SK-N-SH treated with all-trans-retinoic acid at 6 μM for 48 hours (cell line): ENCODE measurements at regions not wholly inside any gene's neighbourhood (a gene's known extent, or its start where the extent isn't known, plus 50 kb on each side); places are given as distances from the start of the nearest gene placed in this dataset.

ENCODE experiments used
- ATAC-seq: fragments of 200-7000 bp; cut with Tn5 transposase; 3 replicates; pipeline ENCODE4 v1.9.1; 2020; ENCODE audit warnings: mild to moderate bottlenecking, moderate library complexity
- ARNTL ChIP-seq: fragments of 450-650 bp; formaldehyde crosslinking; IDR thresholded peaks from 2 replicates; pipeline ENCODE4 v1.5.0; 2020; ENCODE audit warnings: low read depth, mild to moderate bottlenecking, moderate library complexity, borderline replicate concordance
- BACH2 ChIP-seq: fragments of 250-450 bp; sonication (Bioruptor Pico); IDR thresholded peaks from 2 replicates; pipeline ENCODE4 v1.9.0; 2021; ENCODE audit warnings: mild to moderate bottlenecking, borderline replicate concordance
- CSDC2 ChIP-seq: fragments of 250-450 bp; sonication (Bioruptor Pico); IDR thresholded peaks from 2 replicates; pipeline ENCODE4 v1.5.0; 2020; ENCODE audit warnings: mild to moderate bottlenecking, moderate library complexity
- CSRNP3 ChIP-seq: fragments of 250-450 bp; sonication (Bioruptor Pico); IDR thresholded peaks from 2 replicates; pipeline ENCODE4 v1.5.1; 2021; ENCODE audit warnings: mild to moderate bottlenecking, moderate library complexity
- ESRRG ChIP-seq: fragments of 250-450 bp; sonication (Bioruptor Pico); IDR thresholded peaks from 2 replicates; pipeline ENCODE4 v1.6.1; 2021; ENCODE audit warnings: mild to moderate bottlenecking
- GLIS3 ChIP-seq: fragments of 250-450 bp; sonication (Bioruptor Pico); IDR thresholded peaks from 2 replicates; pipeline ENCODE4 v1.5.0; 2020; ENCODE audit warnings: mild to moderate bottlenecking, moderate library complexity
- ISL1 ChIP-seq: fragments of 250-450 bp; sonication (Bioruptor Pico); IDR thresholded peaks from 2 replicates; pipeline ENCODE4 v2.1.2; 2022; ENCODE audit warnings: mild to moderate bottlenecking, moderate library complexity
- OSR1 ChIP-seq: fragments of 250-450 bp; sonication (Bioruptor Pico); IDR thresholded peaks from 2 replicates; pipeline ENCODE4 v1.8.0; 2022; ENCODE audit warnings: moderate library complexity, mild to moderate bottlenecking, inconsistent platforms
- PPARA ChIP-seq: fragments of 250-450 bp; sonication (Bioruptor Pico); IDR thresholded peaks from 2 replicates; pipeline ENCODE4 v1.5.0; 2020; ENCODE audit warnings: mild to moderate bottlenecking, borderline replicate concordance
- RARB ChIP-seq: fragments of 250-450 bp; sonication (Bioruptor Pico); IDR thresholded peaks from 2 replicates; pipeline ENCODE4 v1.8.0; 2021; ENCODE audit warnings: mild to moderate bottlenecking, moderate library complexity
- SNAI2 ChIP-seq: fragments of 250-450 bp; sonication (Bioruptor Pico); IDR thresholded peaks from 2 replicates; pipeline ENCODE4 v1.5.0; 2020; ENCODE audit warnings: mild to moderate bottlenecking, moderate library complexity
- TCF4 ChIP-seq: fragments of 250-450 bp; sonication (Bioruptor Pico); IDR thresholded peaks from 2 replicates; pipeline ENCODE4 v1.8.0; 2021; ENCODE audit warnings: mild to moderate bottlenecking, moderate library complexity, borderline replicate concordance
- TSHZ2 ChIP-seq: fragments of 250-450 bp; sonication (Bioruptor Pico); IDR thresholded peaks from 2 replicates; pipeline ENCODE4 v1.5.0; 2020; ENCODE audit warnings: mild to moderate bottlenecking, moderate library complexity
- ZC3H10 ChIP-seq: fragments of 250-450 bp; sonication (Bioruptor Pico); IDR thresholded peaks from 2 replicates; pipeline ENCODE4 v1.5.1; 2021; ENCODE audit warnings: mild to moderate bottlenecking, moderate library complexity
- ZFP3 ChIP-seq: fragments of 250-450 bp; sonication (Bioruptor Pico); IDR thresholded peaks from 2 replicates; pipeline ENCODE4 v1.5.0; 2020; ENCODE audit warnings: mild to moderate bottlenecking, moderate library complexity
- ZFP30 ChIP-seq: fragments of 450-650 bp; formaldehyde crosslinking; IDR thresholded peaks from 2 replicates; pipeline ENCODE4 v1.5.0; 2022; ENCODE audit warnings: mild to moderate bottlenecking, moderate library complexity
- ZNF565 ChIP-seq: fragments of 450-650 bp; formaldehyde crosslinking; conservative IDR thresholded peaks from 2 replicates; pipeline ENCODE4 v1.5.0; 2020; ENCODE audit warnings: low read depth, mild to moderate bottlenecking, moderate library complexity
- ZNF70 ChIP-seq: fragments of 450-650 bp; formaldehyde crosslinking; IDR thresholded peaks from 2 replicates; pipeline ENCODE4 v1.5.0; 2020; ENCODE audit warnings: mild to moderate bottlenecking, moderate library complexity
- ZNF8 ChIP-seq: fragments of 450-650 bp; formaldehyde crosslinking; IDR thresholded peaks from 2 replicates; pipeline ENCODE4 v1.5.0; 2020; ENCODE audit warnings: mild to moderate bottlenecking, moderate library complexity
- TF ChIP-seq, protein P1 (sequence below): fragments of 250-450 bp; sonication (Bioruptor Pico); IDR thresholded peaks from 2 replicates; pipeline ENCODE4 v1.8.0; 2020; ENCODE audit warnings: mild to moderate bottlenecking, moderate library complexity, borderline replicate concordance
- TF ChIP-seq, protein P2 (sequence below): fragments of 250-450 bp; sonication (Bioruptor Pico); IDR thresholded peaks from 2 replicates; pipeline ENCODE4 v1.8.0; 2021; ENCODE audit warnings: low read depth, mild to moderate bottlenecking, moderate library complexity, borderline replicate concordance

GRCh38 chr4:62455871-62456270, 1255.7 kb downstream of the ADGRL3 start:
- ATAC-seq = no peak

DNA sequence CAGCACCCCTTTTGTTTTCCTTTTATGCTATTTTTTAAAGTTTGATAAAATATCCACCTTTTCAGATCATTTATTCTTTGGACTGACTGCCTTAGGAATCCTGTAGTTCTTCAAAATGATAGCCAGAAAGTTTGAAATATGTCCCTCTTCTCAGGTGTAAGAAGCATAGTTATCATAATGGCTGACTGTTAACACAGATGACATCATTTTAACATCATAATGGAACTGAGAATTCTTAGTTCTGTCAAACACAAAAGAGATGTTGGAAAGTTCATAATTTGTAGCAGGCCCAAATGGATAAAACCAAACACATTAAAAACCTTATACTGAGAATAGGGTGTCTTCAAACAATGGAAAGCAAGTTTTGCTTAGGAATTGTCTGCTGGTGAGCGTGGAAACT, 1254.4 kb downstream of the ADGRL3 start:
- TF ChIP-seq CSDC2 (no peak), SNAI2 (CRISPR knock-in tag) (no peak), ISL1 (CRISPR knock-in tag) (no peak), RARB (CRISPR knock-in tag) (no peak), BACH2 (no peak), ZFP30 (CRISPR knock-in tag) (no peak)
- TF ChIP-seq, protein P1, sequence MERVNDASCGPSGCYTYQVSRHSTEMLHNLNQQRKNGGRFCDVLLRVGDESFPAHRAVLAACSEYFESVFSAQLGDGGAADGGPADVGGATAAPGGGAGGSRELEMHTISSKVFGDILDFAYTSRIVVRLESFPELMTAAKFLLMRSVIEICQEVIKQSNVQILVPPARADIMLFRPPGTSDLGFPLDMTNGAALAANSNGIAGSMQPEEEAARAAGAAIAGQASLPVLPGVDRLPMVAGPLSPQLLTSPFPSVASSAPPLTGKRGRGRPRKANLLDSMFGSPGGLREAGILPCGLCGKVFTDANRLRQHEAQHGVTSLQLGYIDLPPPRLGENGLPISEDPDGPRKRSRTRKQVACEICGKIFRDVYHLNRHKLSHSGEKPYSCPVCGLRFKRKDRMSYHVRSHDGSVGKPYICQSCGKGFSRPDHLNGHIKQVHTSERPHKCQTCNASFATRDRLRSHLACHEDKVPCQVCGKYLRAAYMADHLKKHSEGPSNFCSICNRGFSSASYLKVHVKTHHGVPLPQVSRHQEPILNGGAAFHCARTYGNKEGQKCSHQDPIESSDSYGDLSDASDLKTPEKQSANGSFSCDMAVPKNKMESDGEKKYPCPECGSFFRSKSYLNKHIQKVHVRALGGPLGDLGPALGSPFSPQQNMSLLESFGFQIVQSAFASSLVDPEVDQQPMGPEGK (CRISPR knock-in tag) = no peak
- no peak for ATAC-seq

More at GRCh38 chr4:62455871-62456270, 1255.7 kb downstream of the ADGRL3 start:
- no peak for TF ChIP-seq CSDC2
- TF ChIP-seq, protein P1 (CRISPR knock-in tag) = no peak
- TF ChIP-seq TSHZ2 (CRISPR knock-in tag) = no peak
- TF ChIP-seq ZNF565 (CRISPR knock-in tag) = no peak
- TF ChIP-seq ZC3H10 = no peak
- no peak for TF ChIP-seq RARB (CRISPR knock-in tag)
- TF ChIP-seq, protein P2, sequence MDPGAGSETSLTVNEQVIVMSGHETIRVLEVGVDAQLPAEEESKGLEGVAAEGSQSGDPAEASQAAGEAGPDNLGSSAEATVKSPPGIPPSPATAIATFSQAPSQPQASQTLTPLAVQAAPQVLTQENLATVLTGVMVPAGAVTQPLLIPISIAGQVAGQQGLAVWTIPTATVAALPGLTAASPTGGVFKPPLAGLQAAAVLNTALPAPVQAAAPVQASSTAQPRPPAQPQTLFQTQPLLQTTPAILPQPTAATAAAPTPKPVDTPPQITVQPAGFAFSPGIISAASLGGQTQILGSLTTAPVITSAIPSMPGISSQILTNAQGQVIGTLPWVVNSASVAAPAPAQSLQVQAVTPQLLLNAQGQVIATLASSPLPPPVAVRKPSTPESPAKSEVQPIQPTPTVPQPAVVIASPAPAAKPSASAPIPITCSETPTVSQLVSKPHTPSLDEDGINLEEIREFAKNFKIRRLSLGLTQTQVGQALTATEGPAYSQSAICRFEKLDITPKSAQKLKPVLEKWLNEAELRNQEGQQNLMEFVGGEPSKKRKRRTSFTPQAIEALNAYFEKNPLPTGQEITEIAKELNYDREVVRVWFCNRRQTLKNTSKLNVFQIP = no peak
- no peak for TF ChIP-seq ESRRG (CRISPR knock-in tag)
- no peak for TF ChIP-seq GLIS3 (CRISPR knock-in tag)
- TF ChIP-seq PPARA = no peak
- no peak for TF ChIP-seq CSRNP3 (CRISPR knock-in tag)
- no peak for TF ChIP-seq TCF4 (CRISPR knock-in tag)
- no peak for TF ChIP-seq ISL1 (CRISPR knock-in tag)
- no peak for TF ChIP-seq ARNTL (CRISPR knock-in tag)

- TF ChIP-seq ZNF8 (CRISPR knock-in tag) = no peak
- TF ChIP-seq CSDC2 = no peak
- no peak for TF ChIP-seq RARB (CRISPR knock-in tag)
- no peak for TF ChIP-seq OSR1 (CRISPR knock-in tag)
- no peak for TF ChIP-seq ZNF70 (CRISPR knock-in tag)
- no peak for TF ChIP-seq ISL1 (CRISPR knock-in tag)
- no peak for TF ChIP-seq GLIS3 (CRISPR knock-in tag)
- TF ChIP-seq, all 23 proteins: peak for 0
- no peak for ATAC-seq
These were observed 1250.6 kb downstream of the ADGRL3 start for GRCh38 chr4:62450740-62451139.

GRCh38 chr4:62449538-62449937, 1249.4 kb downstream of the ADGRL3 start:
- TF ChIP-seq ZNF8 (CRISPR knock-in tag) = no peak
- TF ChIP-seq ZFP3 (CRISPR knock-in tag) = no peak
- no peak for ATAC-seq
